GM19438 (cell line): ENCODE measurements at regions not wholly inside any gene's neighbourhood (a gene's known extent, or its start where the extent isn't known, plus 50 kb on each side); places are given as distances from the start of the nearest gene placed in this dataset.
"Not testable (repeated sequence)": the region's sequence is repeated elsewhere in the genome, so short reads cannot be mapped to it uniquely, and the experiment has no call there.

Source experiments
- ATAC-seq: cut with Tn5 transposase; IDR thresholded peaks from one replicate; pipeline ENCODE4 v1.9.1; 2021; ENCODE audit warnings: low read depth; ENCODE audit not compliant: unreplicated experiment

DNA sequence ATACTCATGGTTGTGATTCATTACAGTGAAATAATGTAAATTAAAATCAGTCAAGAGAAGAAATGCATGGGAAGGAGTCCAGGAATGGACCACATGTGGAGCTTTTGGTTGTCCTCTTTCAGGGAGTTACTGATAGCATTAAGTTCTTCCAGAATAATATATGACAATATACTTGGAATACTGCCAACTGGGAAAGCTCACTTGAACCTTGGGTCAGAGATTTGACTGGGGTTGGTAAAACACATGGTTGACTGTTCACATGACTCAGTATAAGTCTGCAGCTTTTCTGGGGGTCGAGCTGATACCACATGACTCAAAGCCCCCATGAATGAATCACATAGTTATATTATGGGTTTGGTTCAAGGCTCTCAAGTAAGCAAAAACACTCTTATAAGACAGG, 1109.0 kb upstream of the CHAC2 start:
- no peak for ATAC-seq

DNA sequence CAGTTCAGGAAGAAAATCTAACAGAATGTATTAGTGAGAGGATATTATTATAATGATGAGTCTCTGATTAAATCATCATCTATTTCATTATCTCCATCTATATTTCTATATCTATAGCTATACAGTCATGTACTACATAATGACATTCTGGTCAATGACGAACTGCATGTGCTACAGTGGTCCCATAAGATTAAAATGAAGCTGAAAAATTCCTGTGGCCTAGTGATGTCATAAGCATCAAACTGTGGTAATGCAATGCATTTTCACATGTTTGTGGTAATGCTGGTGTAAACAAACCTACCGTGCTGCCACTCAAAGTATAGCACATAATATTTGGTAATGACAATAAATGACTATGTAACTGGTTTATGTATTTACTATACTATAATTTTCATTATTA, 1127.9 kb upstream of the CHAC2 start:
- ATAC-seq, result no peak

DNA sequence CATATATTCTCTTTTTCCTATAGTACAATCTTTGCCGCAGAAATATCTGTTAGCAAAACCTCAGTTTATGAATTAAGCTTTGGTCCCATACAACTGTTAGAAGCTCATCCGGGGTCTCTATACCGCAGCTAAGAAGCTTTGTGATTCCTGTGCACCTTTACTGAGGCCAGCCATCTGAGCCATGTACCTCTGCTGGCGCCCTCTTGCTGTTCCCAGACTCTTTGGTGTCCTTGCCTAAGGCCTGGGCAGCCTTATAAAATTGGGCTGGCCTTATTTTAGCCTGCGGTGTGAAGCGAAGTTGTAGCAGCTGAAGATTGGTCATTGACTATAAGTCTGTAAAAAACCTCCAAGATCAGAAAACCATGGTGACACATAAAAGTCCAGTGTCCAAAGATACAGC, 1135.1 kb upstream of the CHAC2 start:
- ATAC-seq, result no peak

DNA sequence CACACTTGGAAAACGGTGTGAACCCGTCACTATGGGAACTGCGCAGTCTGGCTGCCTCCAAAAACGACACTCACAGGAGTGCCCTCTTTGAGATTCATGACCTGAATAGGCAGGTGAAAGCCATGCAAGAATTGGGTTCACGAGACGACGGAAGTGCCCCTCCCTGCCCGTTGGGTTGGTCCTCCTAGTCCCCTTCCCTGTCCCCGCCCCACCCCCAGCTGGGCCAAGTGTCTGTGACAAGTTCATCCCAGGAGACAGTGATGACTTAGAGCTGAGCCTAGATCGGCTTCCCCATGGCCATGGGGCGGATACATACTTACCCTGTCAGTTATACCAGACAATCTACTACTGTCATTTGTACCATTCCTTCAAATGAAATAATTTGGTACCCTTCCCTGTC, 1137.7 kb upstream of the CHAC2 start:
- no peak for ATAC-seq

DNA sequence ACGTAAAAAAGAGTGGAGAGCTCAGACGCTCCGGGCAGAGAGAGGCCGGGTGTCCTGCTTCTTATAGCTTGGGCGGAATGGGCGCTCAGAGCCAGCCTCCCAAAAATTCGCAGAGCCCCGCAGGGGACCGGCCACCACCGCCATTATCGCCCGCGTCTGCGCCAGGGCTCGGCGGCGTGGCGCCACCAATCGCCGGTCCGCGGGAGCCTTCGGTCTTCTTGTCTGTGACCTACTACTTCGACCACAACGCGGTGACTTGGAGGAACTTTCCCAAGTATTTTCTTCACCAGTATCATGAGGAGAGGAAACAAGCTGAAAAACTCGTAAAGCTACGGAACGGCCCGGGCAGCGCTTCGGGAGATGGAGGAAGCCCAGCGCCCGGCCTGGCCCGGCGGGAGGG, 1138.1 kb upstream of the CHAC2 start:
- no peak for ATAC-seq

DNA sequence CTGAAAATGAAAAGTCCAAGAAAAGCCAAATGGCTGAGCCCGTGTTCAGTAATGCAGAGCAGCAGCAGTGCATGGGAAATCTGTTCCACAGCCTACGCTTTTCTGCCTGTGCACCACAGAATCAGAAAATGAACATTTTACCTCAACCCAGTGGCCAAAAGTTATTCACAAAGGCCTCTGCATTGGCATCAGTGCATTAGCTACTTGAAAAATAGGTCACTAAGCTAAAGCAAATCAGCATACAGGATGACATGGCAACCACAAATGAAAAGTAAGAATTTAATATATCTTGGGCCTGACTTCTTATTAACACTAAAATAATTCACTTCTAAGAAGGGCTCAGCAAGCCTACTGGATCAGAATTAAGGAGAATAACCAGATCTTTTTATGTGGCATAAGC, 1145.3 kb upstream of the CHAC2 start:
- no peak for ATAC-seq

DNA sequence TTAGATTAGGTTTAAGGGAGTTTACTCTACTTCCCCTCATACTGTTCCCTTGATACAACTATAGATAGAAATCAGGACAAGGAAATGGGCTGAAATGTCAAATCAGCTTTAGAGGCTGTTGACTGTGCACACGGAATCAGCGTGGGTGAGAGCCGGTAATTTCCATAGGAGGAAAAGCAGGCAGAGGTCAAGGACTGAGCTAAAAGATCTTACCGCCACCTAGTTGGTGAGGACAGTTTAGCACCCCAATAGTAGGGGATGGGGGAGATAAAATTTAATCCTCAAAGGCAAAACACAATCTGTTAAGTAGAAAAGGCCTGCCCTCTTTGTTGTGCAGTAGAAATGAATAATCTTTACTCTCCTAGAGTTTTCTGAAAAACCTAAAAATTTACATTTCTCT, 1154.5 kb upstream of the CHAC2 start:
- no peak for ATAC-seq

DNA sequence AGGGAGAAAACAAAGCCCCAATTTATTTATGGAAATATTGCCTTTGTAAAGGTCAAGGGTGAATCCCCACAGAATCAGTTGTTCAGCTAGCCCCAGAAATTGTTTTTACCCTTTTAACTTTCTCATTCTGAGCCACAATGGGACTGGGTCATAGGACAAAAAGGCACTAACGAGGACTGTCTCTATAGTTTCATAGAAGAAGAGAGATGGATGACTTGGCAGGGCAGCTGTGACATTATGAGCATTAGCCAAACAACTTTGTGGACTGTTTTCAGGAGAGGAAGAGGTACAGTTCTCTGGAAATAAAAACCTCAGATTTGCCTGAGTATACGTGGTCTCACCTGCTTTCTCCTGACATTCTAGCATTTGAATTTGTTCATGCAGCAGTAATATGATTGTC, 1155.8 kb upstream of the CHAC2 start:
- no peak for ATAC-seq

DNA sequence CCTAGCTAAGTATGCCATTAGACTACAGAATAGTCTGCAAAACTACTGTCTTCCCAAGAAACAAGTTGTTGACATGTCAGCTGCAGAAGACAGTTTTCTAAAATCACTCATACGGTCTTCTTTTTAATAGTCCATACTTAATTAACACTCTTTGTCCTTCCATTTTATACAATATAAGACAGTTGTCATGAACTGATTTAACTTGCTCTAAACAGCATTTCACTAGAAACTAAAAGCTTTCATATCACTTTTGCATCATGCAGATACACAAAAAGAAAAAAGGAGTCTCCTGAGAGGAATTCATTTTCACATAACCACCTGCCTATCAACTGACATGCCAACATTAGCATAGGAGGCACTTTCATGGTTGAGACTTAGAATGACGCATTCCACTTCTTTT, 1159.6 kb upstream of the CHAC2 start:
- ATAC-seq, result no peak

DNA sequence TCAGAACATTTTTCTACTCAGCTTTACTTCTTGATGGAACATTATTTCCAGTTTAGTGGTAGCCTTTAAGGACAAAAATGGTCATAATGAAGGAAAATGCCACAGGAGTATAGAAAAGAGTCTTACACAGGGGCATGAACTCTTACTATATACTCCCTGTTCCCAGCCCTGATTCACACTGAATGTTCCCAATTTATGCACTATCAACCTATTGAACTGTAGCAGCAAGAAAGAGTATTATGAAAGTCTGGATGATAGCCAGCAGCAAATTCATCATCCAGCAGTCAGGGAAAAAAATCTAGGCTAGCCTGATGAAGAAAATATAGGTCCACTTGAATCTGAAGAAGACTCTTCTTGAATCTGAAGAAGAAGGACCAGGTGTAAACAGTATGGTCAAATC, 1170.3 kb upstream of the CHAC2 start:
- no peak for ATAC-seq

DNA sequence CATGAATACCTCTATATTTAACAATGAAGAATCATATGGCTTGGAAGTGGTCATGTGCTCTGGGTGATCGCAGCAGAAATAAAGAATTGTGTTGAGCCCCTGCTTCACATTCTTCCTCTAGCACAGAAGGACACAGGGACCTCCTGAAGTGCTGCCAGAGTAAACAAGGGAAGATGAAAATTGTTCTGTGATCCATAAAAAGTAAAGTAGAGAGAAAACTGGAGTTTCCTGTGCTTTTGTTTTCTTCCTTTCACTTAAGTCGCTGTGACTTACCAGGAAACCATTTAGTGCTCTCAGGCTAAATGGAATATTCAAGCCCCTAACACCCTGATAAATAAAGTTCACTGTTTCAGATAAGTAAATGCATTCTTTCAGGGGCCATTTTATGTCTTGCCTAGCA, 1173.6 kb upstream of the CHAC2 start:
- ATAC-seq, result no peak

DNA sequence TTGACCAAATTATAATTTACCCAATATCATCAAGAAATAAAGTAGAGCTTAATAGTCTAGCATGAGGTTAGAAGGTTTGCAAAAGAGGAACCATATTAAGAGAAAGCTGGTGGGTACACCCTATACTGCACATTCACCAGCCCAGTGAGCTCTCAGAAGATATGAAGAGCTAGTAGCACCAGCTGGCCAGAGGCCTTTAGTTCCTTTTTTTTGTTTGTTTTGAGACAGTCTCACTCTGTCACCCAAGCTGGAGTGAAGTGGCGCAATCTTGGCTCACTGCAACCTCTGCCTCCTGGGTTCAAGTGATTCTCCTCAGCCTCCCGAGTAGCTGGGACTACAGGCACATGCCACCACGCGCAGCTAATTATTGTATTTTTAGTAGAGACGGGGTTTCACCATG, 1183.5 kb upstream of the CHAC2 start:
- not testable (repeated sequence) for ATAC-seq

DNA sequence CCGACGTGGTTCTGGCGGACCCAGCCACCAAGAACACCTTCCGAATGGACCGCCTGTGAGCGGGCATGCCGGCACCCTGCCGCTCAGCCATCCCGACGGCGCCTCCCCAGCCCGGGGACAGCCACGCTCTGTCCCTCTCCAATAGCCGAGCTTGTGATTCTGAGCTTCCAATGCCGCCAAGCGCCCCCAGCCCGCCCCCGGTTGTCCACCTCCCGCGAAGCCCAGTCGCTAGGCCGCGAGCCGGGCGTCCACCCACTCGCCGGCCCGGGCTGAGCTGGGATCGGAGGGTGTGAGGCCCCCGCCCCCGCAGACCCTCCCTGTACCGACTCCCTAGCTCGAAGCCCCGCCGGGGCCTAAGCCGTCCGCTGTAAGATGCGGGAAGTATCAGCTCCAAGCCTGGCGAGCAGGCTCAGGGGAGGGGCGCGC, 1195.1 kb upstream of the CHAC2 start:
- no peak for ATAC-seq

DNA sequence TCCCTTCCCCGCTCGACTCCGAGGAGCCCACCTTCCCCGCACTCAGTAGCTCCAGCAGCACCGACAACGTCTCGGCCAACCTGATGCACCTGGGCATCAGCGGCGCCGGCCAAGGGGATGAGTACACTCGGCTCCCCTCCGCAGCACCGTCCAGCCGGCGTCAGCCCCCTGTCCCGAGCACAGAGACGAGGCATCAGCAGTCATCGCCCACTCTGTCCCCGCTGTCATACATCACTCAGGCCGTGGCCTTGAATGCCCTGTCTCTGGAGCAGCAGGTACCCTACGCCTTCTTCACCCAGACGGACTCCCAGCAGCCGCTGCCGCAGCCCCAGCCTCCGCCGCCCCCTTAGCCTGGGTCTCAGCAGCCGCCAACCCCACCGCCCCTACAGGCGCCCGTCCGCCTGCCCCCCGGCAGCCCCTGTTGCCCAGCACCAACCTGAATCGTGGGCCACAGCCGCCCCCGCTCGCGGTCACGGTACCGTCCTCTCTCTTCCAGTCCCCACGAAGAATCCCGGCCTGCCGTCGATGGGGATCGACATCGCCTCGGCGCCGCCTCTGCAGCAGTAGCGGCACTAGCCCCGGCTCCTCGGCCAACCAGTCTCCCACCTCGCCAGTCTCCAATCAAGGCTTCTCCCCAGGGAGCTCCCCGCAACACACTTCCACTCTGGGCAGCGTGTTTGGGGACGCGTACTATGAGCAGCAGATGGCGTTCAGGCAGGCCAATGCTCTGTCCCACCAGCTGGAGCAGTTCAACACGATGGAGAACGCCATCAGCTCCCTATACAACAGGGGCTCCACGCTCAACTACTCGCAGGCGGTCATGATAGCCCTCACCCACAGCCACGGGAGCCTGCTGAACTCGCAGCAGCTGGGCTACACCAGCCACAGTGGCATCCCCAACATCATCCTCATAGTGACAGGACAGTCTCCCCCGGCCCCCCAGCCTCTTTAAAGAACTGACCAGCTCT, 1195.9 kb upstream of the CHAC2 start:
- ATAC-seq, result no peak

DNA sequence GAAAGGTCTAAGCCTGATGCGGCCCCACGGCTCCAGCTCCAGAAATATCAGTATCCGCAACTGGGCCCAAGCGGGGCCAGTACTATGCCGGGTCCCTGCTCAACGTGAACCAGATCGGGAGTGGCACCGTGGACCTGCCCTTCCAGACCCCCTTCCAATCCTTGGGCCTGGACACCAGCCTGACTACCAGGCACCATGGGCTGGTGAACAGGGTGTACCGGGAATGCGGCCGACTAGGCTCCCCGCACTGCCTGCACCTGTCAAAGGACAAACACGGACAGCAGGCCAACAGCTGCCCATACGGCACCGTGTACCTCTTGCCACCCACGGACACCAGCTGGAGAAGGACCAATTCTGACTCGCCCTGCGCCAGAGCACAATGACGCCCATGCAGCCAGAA, 1196.9 kb upstream of the CHAC2 start:
- no peak for ATAC-seq

DNA sequence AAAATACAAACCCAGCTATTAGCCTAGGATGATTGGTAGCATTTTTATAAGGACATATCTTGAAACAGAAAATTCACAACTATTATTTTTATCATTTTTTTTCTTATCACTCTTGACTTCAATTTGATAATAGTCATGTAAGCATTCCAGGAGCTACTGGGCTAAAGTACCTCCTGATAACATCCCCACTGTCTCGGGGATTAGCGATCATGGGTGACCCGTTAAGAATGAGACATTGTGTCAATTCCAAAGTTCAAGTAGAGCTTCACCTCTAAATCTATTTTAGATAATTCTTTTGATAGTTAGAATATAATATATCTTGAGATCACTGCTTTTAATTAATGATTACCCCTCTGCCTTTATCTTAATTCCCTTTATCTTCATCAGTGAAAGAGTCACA, 1204.5 kb upstream of the CHAC2 start:
- no peak for ATAC-seq

DNA sequence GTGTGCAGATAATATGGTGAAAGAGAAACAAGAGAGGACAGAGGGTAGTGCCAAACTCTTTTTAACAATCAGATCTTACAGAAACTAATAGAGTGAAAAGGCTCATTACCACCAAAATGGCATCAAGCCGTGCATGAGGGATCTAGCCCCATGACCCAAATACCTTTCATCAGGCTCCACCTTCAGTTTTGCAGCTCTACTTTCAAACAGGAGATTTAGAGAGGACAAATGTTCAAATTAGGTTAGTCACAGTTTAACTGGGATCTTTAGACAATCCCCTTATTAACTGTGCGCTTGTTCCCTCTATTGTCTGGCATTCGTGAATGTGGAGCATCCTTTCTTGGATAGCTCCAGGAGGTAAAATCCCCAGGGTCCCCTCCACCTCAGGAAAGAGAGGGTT, 1209.3 kb upstream of the CHAC2 start:
- ATAC-seq, result no peak

DNA sequence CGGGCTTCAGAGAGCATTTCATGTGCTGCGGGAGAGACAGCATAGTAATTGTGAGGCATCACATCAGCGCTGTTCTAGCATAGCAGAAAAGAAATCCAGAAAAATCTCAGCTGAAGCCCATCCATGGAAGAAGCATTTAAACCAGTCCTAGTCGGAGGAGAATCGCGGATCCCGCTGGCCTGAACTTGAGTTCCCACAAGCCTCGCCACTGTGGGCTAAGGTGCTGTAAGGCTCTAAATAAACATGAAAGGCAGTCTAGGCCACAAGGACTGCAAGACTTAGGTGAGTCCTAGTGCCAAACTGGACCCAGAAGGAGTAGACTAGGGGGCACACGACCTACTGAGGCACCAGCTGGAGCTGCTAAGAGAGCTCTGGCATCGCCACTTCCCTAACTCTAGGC, 1225.3 kb upstream of the CHAC2 start:
- no peak for ATAC-seq

DNA sequence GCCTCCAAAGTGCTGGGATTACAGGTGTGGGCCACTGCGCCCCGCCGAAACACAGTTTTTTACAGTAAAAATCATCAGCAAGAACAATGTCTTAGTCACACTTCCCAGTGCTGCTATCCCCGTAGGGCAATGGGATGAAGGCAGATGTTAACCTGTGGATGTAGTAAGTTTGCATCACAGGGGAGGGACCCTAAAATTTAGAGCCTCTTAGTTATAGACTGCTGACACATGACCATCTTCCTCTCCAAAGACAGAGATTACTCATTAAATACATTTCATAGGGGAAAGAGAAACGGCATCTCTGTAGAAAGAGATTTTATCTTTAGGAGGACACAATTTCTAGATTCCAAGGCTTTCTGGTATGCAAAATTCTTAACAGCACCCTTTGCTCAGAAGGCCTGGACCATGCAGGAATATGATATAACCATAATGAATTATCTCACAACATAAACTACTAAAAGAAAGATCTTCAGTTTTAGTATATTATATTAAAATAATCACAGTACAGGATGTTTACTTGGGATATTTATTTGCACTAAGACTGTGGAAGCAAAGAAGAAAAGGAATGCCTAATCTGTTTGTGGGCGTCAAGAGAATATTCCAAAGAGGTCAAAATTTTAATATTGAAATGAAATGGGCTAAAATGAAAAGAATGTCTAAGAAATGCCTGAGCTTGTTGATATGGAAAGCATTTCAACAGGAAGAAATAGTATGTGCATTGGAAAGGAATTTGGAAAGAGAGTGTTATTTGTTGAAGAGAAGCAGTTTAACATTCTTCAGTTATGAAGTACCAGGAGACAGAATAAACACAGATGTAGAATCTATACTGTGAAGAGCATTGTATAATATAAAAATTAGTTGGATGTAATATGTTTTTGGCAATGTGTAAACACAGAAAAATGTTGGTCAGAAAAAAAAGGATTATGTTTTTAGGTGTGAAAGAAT, 1228.3 kb upstream of the CHAC2 start:
- ATAC-seq, result no peak

DNA sequence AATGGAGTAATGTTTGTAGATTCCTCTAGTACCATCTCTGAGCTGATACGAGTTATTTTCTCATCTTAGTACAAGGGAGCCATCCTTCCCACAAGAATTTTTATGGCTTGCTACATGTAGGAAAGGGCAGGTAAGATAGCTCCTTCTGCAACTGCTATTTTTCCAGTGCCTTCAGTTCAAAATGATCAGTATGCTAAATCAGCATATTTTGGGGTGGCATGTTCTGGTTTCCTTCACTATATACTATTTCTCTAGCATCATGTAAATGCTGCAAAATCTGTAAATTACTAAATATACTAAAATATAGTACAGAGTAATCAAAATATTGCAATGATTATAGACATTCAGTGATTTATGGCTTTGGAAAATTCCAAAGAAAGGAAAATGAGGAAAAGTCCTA, 1230.0 kb upstream of the CHAC2 start:
- ATAC-seq, result no peak

DNA sequence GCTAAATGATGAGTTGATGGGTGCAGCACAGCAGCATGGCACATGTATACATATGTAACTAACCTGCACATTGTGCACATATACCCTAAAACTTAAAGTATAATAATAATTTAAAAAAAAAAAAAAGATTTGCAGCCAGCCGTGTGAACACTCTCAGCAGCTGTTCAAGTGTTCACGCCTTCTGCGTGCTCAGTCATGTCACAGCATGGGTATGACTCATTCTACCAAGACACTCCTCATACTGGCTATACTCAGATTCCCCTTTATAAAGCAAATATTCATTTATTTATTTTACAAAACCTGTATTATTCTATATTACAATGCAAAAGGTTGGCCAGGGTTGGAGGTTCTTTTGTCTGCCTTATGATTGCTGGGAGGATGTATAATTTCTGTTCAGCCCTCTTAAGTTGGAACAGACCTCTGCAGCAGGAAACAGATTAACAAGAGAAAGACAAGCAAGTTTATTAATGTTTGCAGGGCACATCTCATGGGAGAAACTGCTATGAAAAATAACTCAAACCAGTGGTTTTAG, 1230.6 kb upstream of the CHAC2 start:
- ATAC-seq, result no peak
